Transverse colon (tissue), 4 donors: ENCODE measurements at regions not wholly inside any gene's neighbourhood (a gene's known extent, or its start where the extent isn't known, plus 50 kb on each side); places are given as distances from the start of the nearest gene placed in this dataset.

Source experiments
- EP300 ChIP-seq: sonication (generic); formaldehyde crosslinking; IDR thresholded peaks from one replicate; pipeline ENCODE4 v1.6.1; 2017; ENCODE audit warnings: antibody characterized with exemption, low read depth
- POLR2A ChIP-seq: fragments of 450-650 bp; IDR thresholded peaks from one replicate; pipeline ENCODE4 v1.6.1; 2016; ENCODE audit warnings: antibody characterized with exemption, mild to moderate bottlenecking, moderate library complexity
- POLR2AphosphoS5 ChIP-seq, 3 donors: sonication (generic); formaldehyde crosslinking; IDR thresholded peaks; one replicate each; pipeline ENCODE4 v1.6.1; 2016; ENCODE audit warnings: antibody characterized with exemption in 3 of 3
- TF ChIP-seq, protein P1 (sequence below), 5 experiments: fragments of 200-600 bp in 3 of 5; fragments of 450-650 bp in 2 of 5; sonication (generic) in 3 of 5; IDR thresholded peaks; 1 replicate in 2 of 5; 2 replicates in 3 of 5; pipeline ENCODE4 v1.5.1; 2016 to 2017; ENCODE audit warnings: antibody characterized with exemption in 5 of 5, inconsistent platforms in 3 of 5, mild to moderate bottlenecking in 2 of 5, moderate library complexity in 1 of 5

- TF ChIP-seq, protein P1, sequence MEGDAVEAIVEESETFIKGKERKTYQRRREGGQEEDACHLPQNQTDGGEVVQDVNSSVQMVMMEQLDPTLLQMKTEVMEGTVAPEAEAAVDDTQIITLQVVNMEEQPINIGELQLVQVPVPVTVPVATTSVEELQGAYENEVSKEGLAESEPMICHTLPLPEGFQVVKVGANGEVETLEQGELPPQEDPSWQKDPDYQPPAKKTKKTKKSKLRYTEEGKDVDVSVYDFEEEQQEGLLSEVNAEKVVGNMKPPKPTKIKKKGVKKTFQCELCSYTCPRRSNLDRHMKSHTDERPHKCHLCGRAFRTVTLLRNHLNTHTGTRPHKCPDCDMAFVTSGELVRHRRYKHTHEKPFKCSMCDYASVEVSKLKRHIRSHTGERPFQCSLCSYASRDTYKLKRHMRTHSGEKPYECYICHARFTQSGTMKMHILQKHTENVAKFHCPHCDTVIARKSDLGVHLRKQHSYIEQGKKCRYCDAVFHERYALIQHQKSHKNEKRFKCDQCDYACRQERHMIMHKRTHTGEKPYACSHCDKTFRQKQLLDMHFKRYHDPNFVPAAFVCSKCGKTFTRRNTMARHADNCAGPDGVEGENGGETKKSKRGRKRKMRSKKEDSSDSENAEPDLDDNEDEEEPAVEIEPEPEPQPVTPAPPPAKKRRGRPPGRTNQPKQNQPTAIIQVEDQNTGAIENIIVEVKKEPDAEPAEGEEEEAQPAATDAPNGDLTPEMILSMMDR (IDR thresholded peaks at IDR 0.05) = no peak
- TF ChIP-seq POLR2A (no peak), POLR2AphosphoS5 (IDR thresholded peaks at IDR 0.05) (no peak), EP300 (no peak)
Observed at GRCh38 chr2:120586507-120587278, 149.0 kb upstream of the GLI2 start.
